IPS DF 4.7 (cell line): ENCODE measurements at regions not wholly inside any gene's neighbourhood (a gene's known extent, or its start where the extent isn't known, plus 50 kb on each side); places are given as distances from the start of the nearest gene placed in this dataset.
A peak's percentile ranks its signal among the peaks of the same experiment; 100 is the strongest.
"Not testable (repeated sequence)": the region's sequence is repeated elsewhere in the genome, so short reads cannot be mapped to it uniquely, and the experiment has no call there.

Experiments
- DNase-seq: peaks from one replicate; pipeline ENCODE4 v3.0.0-alpha.2; 2013; ENCODE audit warnings: low spot score; ENCODE audit errors: extremely low read depth

DNA sequence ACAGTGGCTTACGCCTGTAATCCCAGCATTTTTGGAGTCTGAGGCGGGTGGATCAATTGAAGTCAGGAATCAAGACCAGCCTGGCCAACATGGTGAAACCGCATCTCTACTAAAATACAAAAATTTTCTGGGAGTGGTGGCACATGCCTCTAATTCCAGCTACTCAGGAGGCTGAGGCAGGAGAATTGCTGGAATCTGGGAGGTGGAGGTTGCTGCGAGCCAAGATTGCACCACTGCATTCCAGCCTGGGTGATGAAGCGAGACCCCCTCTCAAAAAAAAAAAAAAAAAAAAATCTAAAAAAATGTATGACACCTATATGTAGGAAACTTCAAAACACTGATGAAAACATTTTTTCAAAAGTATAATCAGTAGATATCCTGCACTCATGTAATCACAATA lies 242.7 kb upstream of the CHORDC1 start:
- DNase-seq = no peak

GRCh38 chr11:90455347-90455920 lies 232.6 kb upstream of the CHORDC1 start:
- not testable (repeated sequence) for DNase-seq

- no peak for DNase-seq
These were observed 230.7 kb upstream of the CHORDC1 start for GRCh38 chr11:90453525-90453924.

DNA sequence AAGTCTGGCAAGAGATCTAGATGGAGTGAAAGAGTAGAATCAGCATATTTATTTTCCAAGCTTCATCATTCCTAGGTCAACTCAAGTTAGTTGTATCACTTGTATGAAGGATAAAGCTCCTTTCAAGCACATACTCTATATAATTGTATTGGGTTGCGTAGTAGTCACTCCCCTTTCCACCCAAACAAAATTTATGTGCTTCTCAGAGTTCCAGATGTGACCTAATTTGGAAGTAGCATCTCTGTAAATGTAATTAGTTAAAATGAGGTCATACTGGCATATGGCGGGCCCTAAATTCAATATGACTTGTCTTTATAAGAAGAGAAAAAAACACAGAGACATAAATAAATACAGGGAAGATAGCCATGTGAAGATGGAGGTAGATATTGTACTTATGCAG lies 226.8 kb upstream of the CHORDC1 start:
- no peak for DNase-seq

- DNase-seq = no peak
These were observed 225.4 kb upstream of the CHORDC1 start for GRCh38 chr11:90448256-90448655.

GRCh38 chr11:90447618-90448017 lies 224.8 kb upstream of the CHORDC1 start:
- DNase-seq = no peak

DNA sequence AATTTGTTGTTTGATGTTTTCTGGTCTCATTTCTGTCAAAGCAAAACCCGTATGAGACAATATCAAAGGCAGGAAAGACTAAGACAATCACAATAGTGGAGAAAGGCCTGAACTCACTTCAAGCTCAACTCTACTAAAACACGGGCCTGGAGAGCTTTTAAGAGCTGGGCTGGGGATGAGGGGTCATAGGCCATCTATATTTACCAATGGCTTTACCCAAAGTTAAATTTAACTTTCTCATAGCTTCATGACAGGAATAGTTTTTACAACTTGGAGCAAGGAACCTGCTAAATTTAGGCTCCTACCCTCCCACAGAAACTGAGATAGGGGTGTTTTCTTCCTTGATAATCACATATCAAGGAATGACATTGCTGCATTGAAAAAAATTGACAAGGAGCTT lies 223.4 kb upstream of the CHORDC1 start:
- DNase-seq = no peak

DNA sequence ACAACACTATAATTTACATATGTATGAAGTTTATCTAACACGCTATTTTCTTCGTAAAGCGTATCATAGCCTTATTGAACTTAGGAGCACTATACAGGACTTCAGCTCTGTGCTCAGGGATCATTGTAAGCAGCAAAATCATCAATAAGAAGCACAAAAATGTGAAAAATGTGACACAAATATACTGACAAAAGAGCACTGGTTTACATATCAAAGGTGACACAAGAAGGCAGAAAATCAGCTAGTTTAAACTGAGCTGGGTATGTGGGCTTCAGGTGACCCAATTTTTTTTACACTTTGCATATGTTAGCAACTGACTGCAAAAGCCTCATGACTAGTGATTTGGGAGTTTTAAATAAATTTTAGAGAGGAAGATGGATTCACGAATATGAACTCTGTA lies 215.2 kb upstream of the CHORDC1 start:
- peak; percentile 64 for DNase-seq

- DNase-seq = no peak
These were observed 212.0 kb upstream of the CHORDC1 start for GRCh38 chr11:90434858-90435257.

GRCh38 chr11:90428836-90429235 lies 206.0 kb upstream of the CHORDC1 start:
- DNase-seq = no peak

- DNase-seq = no peak
These were observed 203.6 kb upstream of the CHORDC1 start for GRCh38 chr11:90426442-90426841.

DNA sequence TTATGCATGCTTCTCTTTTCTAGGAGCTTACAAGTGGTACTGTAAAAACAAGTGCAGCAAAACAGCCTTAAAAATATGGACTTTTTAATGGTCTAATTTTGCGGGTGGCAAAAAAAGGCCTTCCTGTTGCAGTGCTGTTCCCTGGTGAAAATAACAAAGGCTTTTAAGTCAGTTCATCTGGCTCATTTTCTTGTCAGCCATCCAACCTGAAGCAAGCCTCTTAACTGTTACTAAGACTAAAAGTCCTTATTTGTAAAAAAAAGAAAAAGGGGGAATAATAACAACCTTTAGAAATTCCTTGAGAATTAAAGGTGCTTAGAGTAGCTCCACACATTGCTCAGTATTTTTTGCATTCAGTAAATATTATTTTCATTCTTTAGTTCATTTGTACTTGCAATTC lies 200.5 kb upstream of the CHORDC1 start:
- DNase-seq = no peak

DNA sequence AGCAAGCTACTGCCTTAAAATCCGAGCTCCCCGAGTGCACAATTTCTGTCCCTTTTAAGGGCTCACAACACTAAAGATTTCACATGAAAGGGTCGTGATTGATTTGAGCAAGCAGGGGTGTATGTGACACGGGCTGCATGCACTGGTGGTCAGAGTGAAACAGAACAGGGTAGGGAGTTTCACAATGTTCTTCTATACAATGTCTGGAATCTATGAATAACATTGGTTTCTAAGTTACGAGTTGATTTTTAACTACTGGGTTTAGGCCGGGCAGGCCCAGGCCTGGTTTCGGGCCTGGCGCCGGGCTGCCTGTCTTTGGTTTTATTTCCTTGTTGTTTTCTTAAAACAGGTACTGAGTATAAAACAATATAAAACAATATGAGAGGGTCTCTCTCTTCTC lies 199.9 kb upstream of the CHORDC1 start:
- not testable (repeated sequence) for DNase-seq

DNA sequence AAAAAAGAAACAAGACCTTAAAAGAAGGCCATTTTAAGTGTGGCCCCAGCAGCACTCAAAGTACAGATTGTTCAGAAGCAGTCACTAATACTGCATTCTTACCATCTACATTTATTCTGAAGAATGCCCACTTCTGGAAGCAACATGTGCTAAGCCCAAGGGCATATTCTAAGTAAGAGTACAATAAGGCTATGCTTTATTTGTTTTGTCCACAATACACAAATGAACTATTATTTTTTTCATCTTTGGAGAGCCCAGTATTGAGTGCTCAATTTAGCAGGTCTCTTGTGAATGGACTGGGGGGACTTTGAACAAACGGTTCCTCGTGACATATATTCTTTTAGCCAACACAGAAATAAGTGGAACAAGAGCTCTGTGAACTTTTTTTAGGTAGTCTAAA lies 191.4 kb upstream of the CHORDC1 start:
- no peak for DNase-seq

GRCh38 chr11:90407350-90407749 lies 184.5 kb upstream of the CHORDC1 start:
- no peak for DNase-seq

DNA sequence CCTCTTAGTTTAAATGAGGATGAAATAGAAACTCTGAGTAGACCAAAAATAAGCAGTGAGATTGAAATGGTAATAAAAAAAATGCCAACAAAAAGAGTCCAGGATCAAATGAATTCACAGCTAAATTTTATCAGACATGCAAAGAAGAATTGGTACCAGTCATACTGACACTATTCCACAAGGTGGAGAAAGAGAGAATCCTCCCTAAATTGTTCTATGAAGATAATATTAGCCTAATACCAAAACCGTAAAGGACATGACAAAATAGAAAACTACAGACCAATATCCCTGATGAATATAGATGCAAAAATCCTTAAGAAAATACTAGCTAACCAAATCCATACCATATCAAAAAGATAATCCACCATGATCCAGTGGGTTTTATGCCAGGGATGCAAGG lies 169.8 kb upstream of the CHORDC1 start:
- DNase-seq = no peak

DNA sequence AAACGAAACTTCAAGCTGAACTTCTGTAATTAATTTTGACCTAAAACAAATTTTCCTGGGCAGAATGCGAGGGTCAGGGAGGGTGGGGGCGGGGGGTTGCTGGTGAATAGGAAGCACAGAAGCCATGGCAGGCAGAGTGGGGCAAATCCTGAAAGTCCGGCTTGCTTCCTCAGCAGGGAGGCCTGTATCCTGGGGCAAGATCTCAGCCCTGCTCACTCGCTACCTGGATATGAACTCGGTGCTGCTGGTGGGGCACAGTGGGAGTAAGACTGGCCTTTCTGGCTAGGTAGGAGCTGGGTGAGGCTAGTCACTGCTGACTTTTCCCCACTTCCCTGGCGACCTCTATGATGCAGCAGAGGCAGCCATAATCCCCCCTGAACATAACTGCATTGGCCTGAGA lies 168.9 kb upstream of the CHORDC1 start:
- no peak for DNase-seq

DNA sequence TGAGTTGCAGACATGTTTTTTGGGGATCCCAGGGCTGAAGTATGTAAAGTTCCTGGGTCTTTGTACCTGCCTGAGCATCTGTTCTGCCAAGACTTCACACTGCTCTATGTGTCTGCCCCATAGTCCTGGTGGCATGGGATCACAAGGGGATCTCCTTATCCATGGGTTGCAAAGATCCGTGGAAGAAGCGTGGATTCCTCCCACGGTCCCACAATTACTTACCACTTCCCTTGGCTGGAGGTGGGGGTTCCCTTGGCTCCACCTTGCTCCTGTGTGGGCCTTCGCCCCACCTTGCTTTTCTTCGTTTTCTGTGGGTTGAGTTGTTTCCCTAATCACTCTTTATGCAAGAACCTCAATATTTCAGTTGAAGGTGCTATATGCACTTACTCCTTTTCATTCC lies 157.4 kb upstream of the CHORDC1 start:
- DNase-seq = no peak

GRCh38 chr11:90373971-90374370 lies 151.1 kb upstream of the CHORDC1 start:
- DNase-seq = no peak

DNA sequence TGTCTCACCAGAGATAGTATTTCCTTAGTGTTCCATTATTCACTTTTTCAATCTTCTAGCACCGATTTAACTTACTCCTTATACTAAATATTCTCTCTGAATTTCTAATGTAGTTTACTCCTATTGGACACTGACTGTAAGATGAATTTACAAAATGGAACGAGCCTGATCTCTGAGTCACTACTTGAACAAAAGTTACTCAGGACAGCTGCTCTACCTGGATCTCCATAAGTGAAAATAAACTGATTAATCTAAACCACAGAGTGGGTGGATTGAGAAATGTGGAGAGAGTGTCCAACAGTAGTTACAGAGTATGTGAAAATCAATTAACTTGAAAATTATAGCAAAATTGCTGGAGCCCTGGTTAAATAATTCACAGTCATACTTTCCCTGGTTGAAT lies 141.7 kb upstream of the CHORDC1 start:
- DNase-seq = no peak

DNA sequence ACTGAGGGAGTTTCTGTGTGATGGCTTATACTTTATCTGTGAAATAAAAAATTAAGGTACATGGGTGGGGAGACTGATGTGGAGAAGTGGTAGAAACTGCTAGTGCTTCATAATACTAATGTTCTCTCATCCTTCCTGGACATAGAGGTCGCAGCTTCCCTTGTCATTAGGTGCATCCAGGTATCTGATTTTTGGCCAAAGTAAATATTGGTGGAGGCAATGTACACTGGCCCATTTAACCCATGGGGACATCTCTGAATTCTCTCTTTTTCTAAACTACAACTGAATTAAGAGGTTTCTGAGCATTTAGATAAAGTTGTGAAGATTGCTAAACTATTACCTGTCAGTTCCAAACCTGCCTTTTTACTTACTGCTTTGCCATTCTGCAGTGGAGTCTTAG lies 140.9 kb upstream of the CHORDC1 start:
- no peak for DNase-seq

DNA sequence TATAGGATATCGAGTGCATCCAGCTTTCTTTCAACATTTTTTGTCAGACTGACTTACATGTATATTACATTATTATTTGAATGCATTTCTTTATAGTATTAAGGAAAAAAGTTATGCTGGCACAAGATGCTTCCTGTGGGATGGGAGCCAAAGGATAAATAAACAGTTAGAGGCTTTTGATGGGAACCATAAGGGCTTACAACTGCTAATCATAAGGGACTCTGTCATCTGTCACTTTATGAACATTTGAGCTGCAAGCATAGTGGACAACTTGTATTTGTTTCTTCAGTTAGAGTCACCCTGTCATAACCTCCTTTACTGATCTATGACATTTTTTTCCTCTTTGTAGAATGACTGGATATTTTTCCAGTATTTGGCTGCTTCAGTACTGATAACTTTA lies 132.4 kb upstream of the CHORDC1 start:
- DNase-seq = no peak

GRCh38 chr11:90349731-90350130 lies 126.9 kb upstream of the CHORDC1 start:
- DNase-seq = no peak

DNA sequence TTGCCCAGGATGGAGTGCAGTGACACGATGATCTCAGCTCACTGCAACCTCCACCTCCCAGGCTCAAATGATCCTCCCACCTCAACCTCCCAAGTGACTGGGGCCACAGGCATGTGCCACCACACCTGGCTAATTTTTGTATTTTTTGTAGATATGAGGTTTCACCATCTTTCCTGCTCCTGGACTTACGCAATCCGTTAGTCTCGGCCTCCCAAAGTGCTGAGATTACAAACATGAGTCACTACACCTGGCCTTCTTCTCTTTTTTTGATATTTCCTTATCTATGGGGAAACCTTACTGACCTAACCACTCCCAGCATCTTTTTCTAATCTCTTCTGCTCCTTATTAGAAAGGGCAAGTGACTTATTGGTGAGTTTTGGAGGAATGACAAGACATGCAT lies 121.7 kb upstream of the CHORDC1 start:
- DNase-seq = no peak
